ENCODE measurements at regions not wholly inside any gene's neighbourhood (a gene's known extent, or its start where the extent isn't known, plus 50 kb on each side); places are given as distances from the start of the nearest gene placed in this dataset.

DNA sequence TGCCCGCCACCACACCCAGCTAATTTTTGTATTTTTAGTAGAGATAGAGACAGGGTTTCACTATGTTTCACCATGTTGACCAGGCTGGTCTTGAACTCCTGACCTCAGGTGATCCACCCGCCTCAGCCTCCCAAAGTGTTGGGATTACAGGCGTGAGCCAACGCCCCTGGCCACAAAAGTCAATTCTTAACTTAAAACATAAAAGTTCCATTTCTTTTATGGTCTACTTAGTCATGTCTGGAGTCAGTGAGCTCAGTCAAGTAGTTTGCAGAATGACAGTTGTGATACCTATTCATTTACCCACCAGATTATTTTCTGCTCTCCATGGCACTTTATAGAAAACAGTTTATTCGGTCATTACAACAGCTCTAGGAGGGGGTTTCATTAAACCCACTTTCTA lies 103.1 kb upstream of the ESR1 start:
- TF ChIP-seq POLR2AphosphoS5 (IDR thresholded peaks at IDR 0.05; ENCODE audit: low read depth) = no peak
- TF ChIP-seq, protein P1, sequence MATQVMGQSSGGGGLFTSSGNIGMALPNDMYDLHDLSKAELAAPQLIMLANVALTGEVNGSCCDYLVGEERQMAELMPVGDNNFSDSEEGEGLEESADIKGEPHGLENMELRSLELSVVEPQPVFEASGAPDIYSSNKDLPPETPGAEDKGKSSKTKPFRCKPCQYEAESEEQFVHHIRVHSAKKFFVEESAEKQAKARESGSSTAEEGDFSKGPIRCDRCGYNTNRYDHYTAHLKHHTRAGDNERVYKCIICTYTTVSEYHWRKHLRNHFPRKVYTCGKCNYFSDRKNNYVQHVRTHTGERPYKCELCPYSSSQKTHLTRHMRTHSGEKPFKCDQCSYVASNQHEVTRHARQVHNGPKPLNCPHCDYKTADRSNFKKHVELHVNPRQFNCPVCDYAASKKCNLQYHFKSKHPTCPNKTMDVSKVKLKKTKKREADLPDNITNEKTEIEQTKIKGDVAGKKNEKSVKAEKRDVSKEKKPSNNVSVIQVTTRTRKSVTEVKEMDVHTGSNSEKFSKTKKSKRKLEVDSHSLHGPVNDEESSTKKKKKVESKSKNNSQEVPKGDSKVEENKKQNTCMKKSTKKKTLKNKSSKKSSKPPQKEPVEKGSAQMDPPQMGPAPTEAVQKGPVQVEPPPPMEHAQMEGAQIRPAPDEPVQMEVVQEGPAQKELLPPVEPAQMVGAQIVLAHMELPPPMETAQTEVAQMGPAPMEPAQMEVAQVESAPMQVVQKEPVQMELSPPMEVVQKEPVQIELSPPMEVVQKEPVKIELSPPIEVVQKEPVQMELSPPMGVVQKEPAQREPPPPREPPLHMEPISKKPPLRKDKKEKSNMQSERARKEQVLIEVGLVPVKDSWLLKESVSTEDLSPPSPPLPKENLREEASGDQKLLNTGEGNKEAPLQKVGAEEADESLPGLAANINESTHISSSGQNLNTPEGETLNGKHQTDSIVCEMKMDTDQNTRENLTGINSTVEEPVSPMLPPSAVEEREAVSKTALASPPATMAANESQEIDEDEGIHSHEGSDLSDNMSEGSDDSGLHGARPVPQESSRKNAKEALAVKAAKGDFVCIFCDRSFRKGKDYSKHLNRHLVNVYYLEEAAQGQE (IDR thresholded peaks at IDR 0.05; ENCODE audit: insufficient replicate concordance, low read depth) = no peak
- no peak for TF ChIP-seq SPI1 (IDR thresholded peaks at IDR 0.05; ENCODE audit: borderline replicate concordance, low read depth)
- TF ChIP-seq CTCF (IDR thresholded peaks at IDR 0.05; ENCODE audit: insufficient read depth, low read length) = no peak
- no peak overlapping the region for H3K4me3 ChIP-seq (replicated peaks; ENCODE audit: insufficient read depth, low read length)
- no peaks in the 10 kb centered on the region for H3K27me3 ChIP-seq (ENCODE audit: insufficient read depth, poor library complexity, severe bottlenecking)
- no peak overlapping the region for H3K27ac ChIP-seq (replicated peaks)
- no peak for DNase-seq (ENCODE audit: low read depth in 1 of 2, low spot score in 1 of 2)

DNA sequence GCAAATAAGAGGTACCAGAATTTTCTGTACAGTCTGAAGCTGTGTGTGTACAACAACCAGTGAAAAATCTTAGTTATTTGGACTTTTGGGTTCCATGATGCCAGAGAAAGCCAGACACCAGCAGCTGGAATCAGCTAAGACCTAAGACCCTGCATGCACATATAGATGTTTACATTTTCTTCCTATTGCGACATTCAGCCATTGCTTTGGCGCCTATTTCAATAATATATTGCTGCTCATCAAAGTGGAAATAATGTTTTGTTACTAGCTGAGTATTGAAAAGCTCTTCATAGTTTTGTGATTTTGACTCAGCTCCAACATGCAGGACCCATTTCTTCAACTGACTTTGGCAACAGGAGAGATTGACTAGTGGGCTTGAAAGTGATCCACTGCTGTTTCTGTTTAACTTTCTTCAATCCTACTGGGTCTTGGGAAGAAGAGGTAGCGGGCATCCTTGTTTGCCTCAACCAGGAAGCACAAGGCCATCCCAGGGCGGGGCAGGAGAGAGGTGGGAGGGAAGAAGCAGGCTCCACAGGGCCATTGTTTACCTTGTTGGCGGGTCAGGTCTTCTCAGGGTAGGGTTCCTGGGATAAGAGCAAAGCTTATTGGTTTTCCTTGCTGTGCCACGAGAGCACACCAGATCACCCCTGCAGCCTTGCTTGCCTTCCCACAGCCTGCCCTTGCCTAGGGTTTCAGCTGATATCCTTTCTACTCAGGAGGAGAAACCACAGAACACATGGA lies 101.3 kb upstream of the ESR1 start:
- DNase-seq (ENCODE audit: low read depth in 1 of 2, low spot score in 1 of 2) = no peak
- no peak for TF ChIP-seq SPI1 (IDR thresholded peaks at IDR 0.05; ENCODE audit: borderline replicate concordance, low read depth)
- TF ChIP-seq GABPA (IDR thresholded peaks at IDR 0.05; ENCODE audit: low read depth) = no peak
- no peak for TF ChIP-seq CTCF (IDR thresholded peaks at IDR 0.05; ENCODE audit: insufficient read depth, low read length)
- TF ChIP-seq, protein P1 (IDR thresholded peaks at IDR 0.05; ENCODE audit: insufficient replicate concordance, low read depth) = no peak
- TF ChIP-seq POLR2AphosphoS5 (IDR thresholded peaks at IDR 0.05; ENCODE audit: low read depth) = no peak
- H3K4me3 ChIP-seq (replicated peaks; ENCODE audit: insufficient read depth, low read length) = no peak overlapping the region
- no peak overlapping the region for H3K27ac ChIP-seq (replicated peaks)
- H3K27me3 ChIP-seq (ENCODE audit: insufficient read depth, poor library complexity, severe bottlenecking) = no peaks in the 10 kb centered on the region

DNA sequence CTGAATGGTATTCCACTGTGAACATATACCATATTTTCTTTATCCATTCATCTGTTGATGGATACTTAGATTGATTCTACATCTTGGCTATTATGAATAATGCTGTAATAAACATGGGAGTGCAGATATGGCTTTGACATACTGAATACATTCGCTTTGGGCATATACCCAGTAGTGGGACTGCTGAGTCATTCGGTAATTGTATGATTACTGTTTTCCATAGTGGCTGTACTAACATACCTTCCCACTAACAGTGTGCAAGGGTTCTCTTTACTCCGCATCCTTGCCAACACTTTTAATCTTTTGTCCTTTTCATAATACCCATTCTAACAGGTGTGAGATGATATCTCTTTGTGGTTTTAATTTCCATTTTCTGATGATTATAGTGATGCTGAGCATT lies 98.2 kb upstream of the ESR1 start:
- no peak overlapping the region for H3K27ac ChIP-seq (replicated peaks)
- DNase-seq (ENCODE audit: low read depth in 1 of 2, low spot score in 1 of 2) = no peak
- no peaks in the 10 kb centered on the region for H3K27me3 ChIP-seq (ENCODE audit: insufficient read depth, poor library complexity, severe bottlenecking)
- TF ChIP-seq CTCF (IDR thresholded peaks at IDR 0.05; ENCODE audit: insufficient read depth, low read length) (no peak), SPI1 (IDR thresholded peaks at IDR 0.05; ENCODE audit: borderline replicate concordance, low read depth) (no peak), GABPA (IDR thresholded peaks at IDR 0.05; ENCODE audit: low read depth) (no peak), POLR2AphosphoS5 (IDR thresholded peaks at IDR 0.05; ENCODE audit: low read depth) (no peak)
- TF ChIP-seq, protein P1 (IDR thresholded peaks at IDR 0.05; ENCODE audit: insufficient replicate concordance, low read depth) = no peak
- no peak overlapping the region for H3K4me3 ChIP-seq (replicated peaks; ENCODE audit: insufficient read depth, low read length)
